ENCODE measurements at regions not wholly inside any gene's neighbourhood (a gene's known extent, or its start where the extent isn't known, plus 50 kb on each side); places are given as distances from the start of the nearest gene placed in this dataset.

- Histone ChIP-seq H3F3A (ENCODE audit: low read depth) (no peaks in the 10 kb centered on the region), H3K9me2 (replicated peaks; ENCODE audit: low read depth, low read length) (no peaks in the 10 kb centered on the region), H3K9ac (ENCODE audit: low read depth, low read length, poor library complexity, severe bottlenecking) (no peak overlapping the region), H4K20me1 (ENCODE audit: insufficient read depth, low read length, poor library complexity, severe bottlenecking) (no peaks in the 10 kb centered on the region), H3K36me3 (ENCODE audit: insufficient read depth, low read length) (no peaks in the 10 kb centered on the region), H2AFZ (ENCODE audit: low read length) (no peak overlapping the region), H3K4me3 (ENCODE audit: low read length, poor library complexity, severe bottlenecking) (no peak overlapping the region), H3K4me2 (ENCODE audit: low read depth, low read length, poor library complexity, severe bottlenecking) (peak overlapping the region; percentile 30), H3K9me3 (ENCODE audit: insufficient read depth, low read depth, low read length) (no peaks in the 10 kb centered on the region), H3K27me3 (ENCODE audit: insufficient read depth, low read length, poor library complexity, severe bottlenecking) (no peaks in the 10 kb centered on the region), H3K79me2 (ENCODE audit: insufficient read depth, low read length) (no peaks in the 10 kb centered on the region), H3K4me1 (ENCODE audit: insufficient read depth, low read length, poor library complexity, severe bottlenecking) (no peaks in the 10 kb centered on the region)
- no peak for TF ChIP-seq CTCF (conservative IDR thresholded peaks at IDR 0.05; ENCODE audit: low read length)
- TF ChIP-seq EZH2phosphoT487 (IDR thresholded peaks at IDR 0.05; ENCODE audit: borderline replicate concordance) = no peak
These were observed 329.4 kb upstream of the ZNF32 start for GRCh38 chr10:43978091-43978490.

GRCh38 chr10:43976292-43976691 lies 327.6 kb upstream of the ZNF32 start:
- no peaks in the 10 kb centered on the region for H3K36me3 ChIP-seq (ENCODE audit: insufficient read depth, low read length)
- H3K9me2 ChIP-seq (replicated peaks; ENCODE audit: low read depth, low read length) = no peaks in the 10 kb centered on the region
- no peaks in the 10 kb centered on the region for H3K4me1 ChIP-seq (ENCODE audit: insufficient read depth, low read length, poor library complexity, severe bottlenecking)
- H3K4me2 ChIP-seq (ENCODE audit: low read depth, low read length, poor library complexity, severe bottlenecking) = no peak overlapping the region
- TF ChIP-seq EZH2phosphoT487 (IDR thresholded peaks at IDR 0.05; ENCODE audit: borderline replicate concordance) (no peak), CTCF (conservative IDR thresholded peaks at IDR 0.05; ENCODE audit: low read length) (no peak)
- no peaks in the 10 kb centered on the region for H4K20me1 ChIP-seq (ENCODE audit: insufficient read depth, low read length, poor library complexity, severe bottlenecking)
- H3K4me3 ChIP-seq (ENCODE audit: low read length, poor library complexity, severe bottlenecking) = no peak overlapping the region
- H2AFZ ChIP-seq (ENCODE audit: low read length) = no peak overlapping the region
- no peak overlapping the region for H3K9ac ChIP-seq (ENCODE audit: low read depth, low read length, poor library complexity, severe bottlenecking)
- H3F3A ChIP-seq (ENCODE audit: low read depth) = no peaks in the 10 kb centered on the region
- H3K9me3 ChIP-seq (ENCODE audit: insufficient read depth, low read depth, low read length) = no peaks in the 10 kb centered on the region
- H3K27me3 ChIP-seq (ENCODE audit: insufficient read depth, low read length, poor library complexity, severe bottlenecking) = no peaks in the 10 kb centered on the region
- no peaks in the 10 kb centered on the region for H3K79me2 ChIP-seq (ENCODE audit: insufficient read depth, low read length)

- Histone ChIP-seq H3K36me3 (ENCODE audit: insufficient read depth, low read length) (no peaks in the 10 kb centered on the region), H2AFZ (ENCODE audit: low read length) (no peak overlapping the region), H3F3A (ENCODE audit: low read depth) (no peaks in the 10 kb centered on the region), H3K9me3 (ENCODE audit: insufficient read depth, low read depth, low read length) (no peaks in the 10 kb centered on the region), H3K4me1 (ENCODE audit: insufficient read depth, low read length, poor library complexity, severe bottlenecking) (no peaks in the 10 kb centered on the region), H3K79me2 (ENCODE audit: insufficient read depth, low read length) (no peaks in the 10 kb centered on the region), H4K20me1 (ENCODE audit: insufficient read depth, low read length, poor library complexity, severe bottlenecking) (no peaks in the 10 kb centered on the region), H3K9me2 (replicated peaks; ENCODE audit: low read depth, low read length) (no peaks in the 10 kb centered on the region), H3K9ac (ENCODE audit: low read depth, low read length, poor library complexity, severe bottlenecking) (no peak overlapping the region), H3K4me3 (ENCODE audit: low read length, poor library complexity, severe bottlenecking) (no peak overlapping the region), H3K27me3 (ENCODE audit: insufficient read depth, low read length, poor library complexity, severe bottlenecking) (peaks cover 16% of the 10 kb centered on the region), H3K4me2 (ENCODE audit: low read depth, low read length, poor library complexity, severe bottlenecking) (no peak overlapping the region)
- TF ChIP-seq CTCF (conservative IDR thresholded peaks at IDR 0.05; ENCODE audit: low read length) = no peak
- TF ChIP-seq EZH2phosphoT487 (IDR thresholded peaks at IDR 0.05; ENCODE audit: borderline replicate concordance) = no peak
These were observed 325.1 kb upstream of the ZNF32 start for GRCh38 chr10:43973801-43974200.
